ENCODE measurements at regions not wholly inside any gene's neighbourhood (a gene's known extent, or its start where the extent isn't known, plus 50 kb on each side); places are given as distances from the start of the nearest gene placed in this dataset.

GRCh38 chr4:123696687-123697086, 300.1 kb downstream of the SPRY1 start:
- TF ChIP-seq, protein P1, sequence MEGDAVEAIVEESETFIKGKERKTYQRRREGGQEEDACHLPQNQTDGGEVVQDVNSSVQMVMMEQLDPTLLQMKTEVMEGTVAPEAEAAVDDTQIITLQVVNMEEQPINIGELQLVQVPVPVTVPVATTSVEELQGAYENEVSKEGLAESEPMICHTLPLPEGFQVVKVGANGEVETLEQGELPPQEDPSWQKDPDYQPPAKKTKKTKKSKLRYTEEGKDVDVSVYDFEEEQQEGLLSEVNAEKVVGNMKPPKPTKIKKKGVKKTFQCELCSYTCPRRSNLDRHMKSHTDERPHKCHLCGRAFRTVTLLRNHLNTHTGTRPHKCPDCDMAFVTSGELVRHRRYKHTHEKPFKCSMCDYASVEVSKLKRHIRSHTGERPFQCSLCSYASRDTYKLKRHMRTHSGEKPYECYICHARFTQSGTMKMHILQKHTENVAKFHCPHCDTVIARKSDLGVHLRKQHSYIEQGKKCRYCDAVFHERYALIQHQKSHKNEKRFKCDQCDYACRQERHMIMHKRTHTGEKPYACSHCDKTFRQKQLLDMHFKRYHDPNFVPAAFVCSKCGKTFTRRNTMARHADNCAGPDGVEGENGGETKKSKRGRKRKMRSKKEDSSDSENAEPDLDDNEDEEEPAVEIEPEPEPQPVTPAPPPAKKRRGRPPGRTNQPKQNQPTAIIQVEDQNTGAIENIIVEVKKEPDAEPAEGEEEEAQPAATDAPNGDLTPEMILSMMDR (conservative IDR thresholded peaks at IDR 0.05; ENCODE audit: low read depth, low read length), result no peak
- no peak overlapping the region for H3K4me3 ChIP-seq (ENCODE audit: low read length)
- no peak for DNase-seq (ENCODE audit: low read depth)

- no peak for DNase-seq (ENCODE audit: low read depth)
- H3K4me3 ChIP-seq (ENCODE audit: low read length), result no peak overlapping the region
- TF ChIP-seq, protein P1 (conservative IDR thresholded peaks at IDR 0.05; ENCODE audit: low read depth, low read length), result no peak
Observed at GRCh38 chr4:123698556-123698955, 302.0 kb downstream of the SPRY1 start.

- TF ChIP-seq, protein P1 (conservative IDR thresholded peaks at IDR 0.05; ENCODE audit: low read depth, low read length), result no peak
- no peak overlapping the region for H3K4me3 ChIP-seq (ENCODE audit: low read length)
- peak; percentile 96 for DNase-seq (ENCODE audit: low read depth)
Observed at GRCh38 chr4:123699880-123700771, 303.5 kb downstream of the SPRY1 start.

DNA sequence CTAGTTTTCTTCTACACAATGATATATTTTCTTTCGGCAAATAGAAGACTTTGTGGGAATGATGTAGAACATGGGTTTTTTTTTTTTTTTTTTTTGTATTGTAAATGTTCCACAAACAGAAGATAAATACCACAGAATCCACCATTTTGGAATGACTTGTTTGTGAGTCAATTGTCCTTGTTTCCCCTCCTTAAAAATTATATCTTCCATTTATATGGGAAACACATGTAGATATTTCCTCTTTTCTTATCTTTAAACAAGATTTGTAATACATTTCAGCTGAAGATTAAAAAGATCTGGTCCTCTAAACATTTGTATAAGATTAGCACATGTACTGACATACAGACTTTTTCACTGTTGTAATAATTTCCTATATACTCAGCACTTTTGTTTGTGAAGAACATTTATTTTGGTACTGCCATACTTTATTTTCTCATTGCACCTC, 304.6 kb downstream of the SPRY1 start:
- no peak for DNase-seq (ENCODE audit: low read depth)
- TF ChIP-seq, protein P1 (conservative IDR thresholded peaks at IDR 0.05; ENCODE audit: low read depth, low read length), result no peak
- no peak overlapping the region for H3K4me3 ChIP-seq (ENCODE audit: low read length)

DNA sequence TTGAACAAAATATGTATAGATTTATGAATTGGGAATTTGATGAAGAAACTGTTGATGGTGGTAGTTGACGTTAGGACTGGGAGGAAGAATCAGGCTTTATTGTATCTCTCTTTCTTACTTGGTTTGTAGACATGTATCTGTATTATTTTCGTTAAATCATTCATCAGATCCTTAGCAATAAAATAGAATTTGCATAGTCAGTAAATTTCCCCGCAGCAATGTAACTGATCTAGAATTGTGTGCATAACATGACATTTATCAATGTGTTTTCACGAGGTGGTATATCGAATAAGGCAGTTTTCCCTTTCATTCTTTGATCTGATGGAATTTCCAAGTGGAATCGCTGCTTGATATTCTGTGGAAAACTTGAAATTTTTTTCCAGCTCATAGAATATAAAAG, 308.8 kb downstream of the SPRY1 start:
- TF ChIP-seq, protein P1 (conservative IDR thresholded peaks at IDR 0.05; ENCODE audit: low read depth, low read length), result no peak
- no peak for DNase-seq (ENCODE audit: low read depth)
- H3K4me3 ChIP-seq (ENCODE audit: low read length), result no peak overlapping the region

- TF ChIP-seq, protein P1 (conservative IDR thresholded peaks at IDR 0.05; ENCODE audit: low read depth, low read length), result no peak
- no peak overlapping the region for H3K4me3 ChIP-seq (ENCODE audit: low read length)
- peak; percentile 30 for DNase-seq (ENCODE audit: low read depth)
Observed at GRCh38 chr4:123706973-123707372, 310.4 kb downstream of the SPRY1 start.

GRCh38 chr4:123708902-123709301, 312.3 kb downstream of the SPRY1 start:
- H3K4me3 ChIP-seq (ENCODE audit: low read length), result no peak overlapping the region
- TF ChIP-seq, protein P1 (conservative IDR thresholded peaks at IDR 0.05; ENCODE audit: low read depth, low read length), result no peak
- DNase-seq (ENCODE audit: low read depth), result no peak
